ENCODE measurements at regions not wholly inside any gene's neighbourhood (a gene's known extent, or its start where the extent isn't known, plus 50 kb on each side); places are given as distances from the start of the nearest gene placed in this dataset.

DNA sequence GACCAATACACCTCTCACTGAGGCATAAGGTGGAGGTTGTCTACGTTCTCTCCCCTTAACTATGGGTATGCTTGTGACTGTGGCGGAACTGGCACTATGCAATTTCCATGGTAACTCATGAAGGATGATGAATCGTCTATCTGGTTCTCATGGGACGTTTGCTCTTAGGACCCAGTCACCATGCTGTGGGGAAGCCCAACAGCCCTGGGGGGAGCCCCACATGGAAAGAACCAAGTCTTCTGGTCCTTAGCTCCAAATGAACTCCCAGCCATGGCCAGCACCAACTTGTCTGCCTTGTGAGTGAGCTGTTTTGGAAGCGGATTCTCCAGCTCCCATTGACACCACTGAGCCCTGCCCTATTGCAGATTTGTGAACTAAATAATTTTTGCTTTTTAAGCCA, 188.7 kb upstream of the S1PR3 start:
- Histone ChIP-seq H3K4me3 (no peak overlapping the region), H3K27me3 (no peaks in the 10 kb centered on the region), H3K36me3 (no peaks in the 10 kb centered on the region), H3K9me3 (no peaks in the 10 kb centered on the region), H3K27ac (no peak overlapping the region), H3K4me1 (ENCODE audit: insufficient read depth) (no peaks in the 10 kb centered on the region)
- WGBS, 3 donors: 92 to 98% (median 94%) methylated on average over 5 of the region's 5 CpGs
- no peak for DNase-seq
- TF ChIP-seq, protein P1, sequence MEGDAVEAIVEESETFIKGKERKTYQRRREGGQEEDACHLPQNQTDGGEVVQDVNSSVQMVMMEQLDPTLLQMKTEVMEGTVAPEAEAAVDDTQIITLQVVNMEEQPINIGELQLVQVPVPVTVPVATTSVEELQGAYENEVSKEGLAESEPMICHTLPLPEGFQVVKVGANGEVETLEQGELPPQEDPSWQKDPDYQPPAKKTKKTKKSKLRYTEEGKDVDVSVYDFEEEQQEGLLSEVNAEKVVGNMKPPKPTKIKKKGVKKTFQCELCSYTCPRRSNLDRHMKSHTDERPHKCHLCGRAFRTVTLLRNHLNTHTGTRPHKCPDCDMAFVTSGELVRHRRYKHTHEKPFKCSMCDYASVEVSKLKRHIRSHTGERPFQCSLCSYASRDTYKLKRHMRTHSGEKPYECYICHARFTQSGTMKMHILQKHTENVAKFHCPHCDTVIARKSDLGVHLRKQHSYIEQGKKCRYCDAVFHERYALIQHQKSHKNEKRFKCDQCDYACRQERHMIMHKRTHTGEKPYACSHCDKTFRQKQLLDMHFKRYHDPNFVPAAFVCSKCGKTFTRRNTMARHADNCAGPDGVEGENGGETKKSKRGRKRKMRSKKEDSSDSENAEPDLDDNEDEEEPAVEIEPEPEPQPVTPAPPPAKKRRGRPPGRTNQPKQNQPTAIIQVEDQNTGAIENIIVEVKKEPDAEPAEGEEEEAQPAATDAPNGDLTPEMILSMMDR (IDR thresholded peaks at IDR 0.05): no peak
- TF ChIP-seq POLR2A (IDR thresholded peaks at IDR 0.05) (no peak), EP300 (IDR thresholded peaks at IDR 0.05) (no peak)
- intact Hi-C loops (cut with DNase I): no loop called here

DNA sequence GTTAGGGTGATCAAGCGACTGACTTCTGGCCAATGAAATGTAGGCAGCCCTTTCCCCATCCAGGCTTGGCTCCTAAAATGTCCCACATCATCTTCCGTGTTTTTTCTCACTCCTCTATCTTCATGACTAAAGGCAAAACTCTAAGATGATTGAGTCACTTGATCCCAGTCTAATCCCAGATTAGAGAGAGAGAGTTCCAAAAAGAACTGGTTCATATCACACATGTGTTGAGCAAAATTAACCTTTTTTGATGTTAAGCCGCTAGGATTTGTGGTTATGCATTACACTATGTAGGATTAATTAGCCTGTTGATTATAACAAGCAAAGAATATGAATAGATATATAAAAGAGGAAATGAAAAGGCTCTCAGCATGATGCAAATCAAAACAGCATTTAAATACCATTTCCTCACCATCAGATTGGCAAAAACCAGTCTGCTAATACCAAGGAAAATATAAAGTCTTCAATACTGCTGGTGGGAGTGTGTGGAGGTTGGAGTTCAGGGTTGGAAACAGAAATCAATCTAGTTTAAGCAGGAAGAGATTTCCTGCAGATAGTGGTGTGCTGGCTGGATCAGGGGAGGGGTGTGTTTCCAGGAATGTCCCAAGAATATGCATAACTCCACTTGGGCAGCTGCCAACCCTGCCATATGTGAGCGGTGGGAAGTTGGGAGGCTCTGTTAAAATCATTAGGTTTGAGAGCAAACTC, 187.6 kb upstream of the S1PR3 start:
- no peak for DNase-seq
- intact Hi-C loops (cut with DNase I): no loop called here
- H3K9me3 ChIP-seq: no peaks in the 10 kb centered on the region
- no peak for TF ChIP-seq POLR2A (IDR thresholded peaks at IDR 0.05)
- TF ChIP-seq, protein P1 (IDR thresholded peaks at IDR 0.05): no peak
- no peak for TF ChIP-seq EP300 (IDR thresholded peaks at IDR 0.05)
- H3K4me1 ChIP-seq (ENCODE audit: insufficient read depth): no peaks in the 10 kb centered on the region
- no peaks in the 10 kb centered on the region for H3K27me3 ChIP-seq
- H3K36me3 ChIP-seq: no peaks in the 10 kb centered on the region
- H3K27ac ChIP-seq: no peak overlapping the region
- H3K4me3 ChIP-seq: no peak overlapping the region
- 54 to 60% (median 56%) methylated on average over 4 of the region's 4 CpGs for WGBS, 3 donors

DNA sequence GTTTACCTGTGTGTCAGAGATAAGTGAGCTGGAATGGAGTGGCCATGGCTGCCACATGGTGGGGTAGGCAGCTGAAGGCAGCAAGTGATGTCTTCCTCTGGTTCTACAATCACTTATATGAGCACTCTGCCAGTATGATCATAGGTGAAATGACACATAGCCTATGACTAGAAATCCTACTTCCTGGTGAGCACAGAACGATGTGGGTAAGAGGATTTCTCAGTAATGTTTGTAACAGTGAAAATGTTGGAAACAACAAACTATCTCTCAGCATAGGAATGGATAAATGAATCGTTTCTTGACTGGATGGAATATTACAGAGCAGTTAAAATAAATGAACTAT, 187.0 kb upstream of the S1PR3 start:
- DNase-seq: no peak
- Histone ChIP-seq H3K27me3 (no peaks in the 10 kb centered on the region), H3K36me3 (no peaks in the 10 kb centered on the region), H3K9me3 (no peaks in the 10 kb centered on the region), H3K4me3 (no peak overlapping the region), H3K4me1 (ENCODE audit: insufficient read depth) (no peaks in the 10 kb centered on the region), H3K27ac (no peak overlapping the region)
- TF ChIP-seq, protein P1 (IDR thresholded peaks at IDR 0.05): no peak
- TF ChIP-seq EP300 (IDR thresholded peaks at IDR 0.05) (no peak), POLR2A (IDR thresholded peaks at IDR 0.05) (no peak)
- intact Hi-C loops (cut with DNase I): no loop called here
- WGBS, 3 donors: 76 to 84% (median 78%) methylated on average over 2 of the region's 2 CpGs

DNA sequence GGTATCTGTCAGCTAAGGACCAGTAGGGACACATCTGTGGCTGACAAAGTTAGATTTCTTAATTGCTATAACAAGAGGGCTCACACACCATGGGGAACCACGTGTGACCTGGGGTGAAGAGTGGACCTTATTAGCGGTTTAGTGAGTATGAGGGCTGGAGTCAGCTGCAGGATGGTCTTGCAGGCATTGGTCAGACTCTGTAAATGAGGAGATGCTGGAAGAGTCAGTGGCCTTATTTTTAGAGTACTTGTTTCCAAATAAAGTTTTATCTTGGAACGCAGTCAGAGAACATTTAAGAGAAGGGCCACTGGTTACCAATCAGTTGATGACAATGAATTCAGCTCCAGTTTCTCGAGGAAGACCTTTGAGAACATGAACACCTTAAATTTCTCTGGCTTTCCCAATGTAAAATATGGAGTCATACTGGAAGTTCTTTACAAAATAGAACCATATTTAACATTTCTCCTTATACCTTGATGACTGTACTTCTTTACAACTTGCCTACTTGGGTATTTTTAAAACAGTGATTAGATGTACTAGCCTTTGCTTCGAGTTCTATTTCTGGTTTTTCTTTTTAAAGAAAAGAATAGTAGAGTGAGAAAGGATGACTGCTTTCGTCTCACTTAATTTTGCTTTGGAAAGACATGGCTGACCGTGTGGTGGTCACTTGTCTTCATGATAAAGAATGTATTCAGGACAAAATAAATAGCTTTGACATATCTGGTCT, 185.9 kb upstream of the S1PR3 start:
- Histone ChIP-seq H3K27me3 (no peaks in the 10 kb centered on the region), H3K4me3 (no peak overlapping the region), H3K27ac (no peak overlapping the region), H3K36me3 (no peaks in the 10 kb centered on the region), H3K9me3 (no peaks in the 10 kb centered on the region), H3K4me1 (ENCODE audit: insufficient read depth) (peaks cover 2% of the 10 kb centered on the region)
- TF ChIP-seq POLR2A (IDR thresholded peaks at IDR 0.05) (no peak), EP300 (IDR thresholded peaks at IDR 0.05) (no peak)
- TF ChIP-seq, protein P1 (IDR thresholded peaks at IDR 0.05): no peak
- intact Hi-C loops (cut with DNase I): no loop called here
- 80 to 87% (median 85%) methylated on average over 7 of the region's 7 CpGs for WGBS, 3 donors
- DNase-seq: no peak

Data from ovary (tissue), 7 donors.